CD4-positive, alpha-beta memory T cell (primary cell): ENCODE measurements at regions not wholly inside any gene's neighbourhood (a gene's known extent, or its start where the extent isn't known, plus 50 kb on each side); places are given as distances from the start of the nearest gene placed in this dataset.

Experiments
- CTCF ChIA-PET: fragments of 350-600 bp; sonication (Branson Sonifier 250); formaldehyde crosslinking; loops from one replicate; lab custom pipeline; 2021; ENCODE audit warnings: inconsistent platforms; ENCODE audit not compliant: partially characterized antibody; lab: Charles Lee
- POLR2A ChIA-PET: fragments of 350-600 bp; sonication (Branson Sonifier 250); formaldehyde crosslinking; loops from one replicate; lab custom pipeline; 2021; ENCODE audit not compliant: partially characterized antibody; lab: Charles Lee
- DNase-seq, 5 donors: peaks; one replicate each; pipeline versions ENCODE4 v3.0.0 to v3.0.0-alpha.2; 2020 to 2022; ENCODE audit warnings: mixed read lengths in 1 of 5
- H3K27ac ChIP-seq: one replicate; pipeline ENCODE4 v1.7.0; 2013; ENCODE audit warnings: low read depth, low read length
- H3K27me3 ChIP-seq: 2 replicates; pipeline ENCODE4 v1.7.0; 2013; ENCODE audit warnings: mild to moderate bottlenecking, low read length, moderate library complexity; ENCODE audit not compliant: insufficient read depth
- H3K36me3 ChIP-seq: 2 replicates; pipeline ENCODE4 v1.7.0; 2013; ENCODE audit warnings: mild to moderate bottlenecking, low read length, moderate library complexity; ENCODE audit not compliant: insufficient read depth
- H3K4me1 ChIP-seq: 2 replicates; pipeline ENCODE4 v1.7.0; 2013; ENCODE audit warnings: mild to moderate bottlenecking, low read length, moderate library complexity; ENCODE audit not compliant: insufficient read depth
- H3K4me3 ChIP-seq, 2 donors: one replicate each; pipeline ENCODE4 v1.7.0; 2013; ENCODE audit warnings: low read length in 2 of 2, mild to moderate bottlenecking in 1 of 2
- H3K9me3 ChIP-seq, 2 donors: one replicate each; pipeline ENCODE4 v1.7.0; 2013; ENCODE audit warnings: low read length in 2 of 2, control low read depth in 1 of 2; ENCODE audit not compliant: control insufficient read depth in 1 of 2
- H3K27ac Mint-ChIP-seq, 7 donors: one replicate each; pipeline ENCODE4 v1.8.0; 2020 to 2021; ENCODE audit warnings: mixed read lengths in 7 of 7, mild to moderate bottlenecking in 6 of 7, inconsistent platforms in 3 of 7, moderate library complexity in 3 of 7
- H3K27me3 Mint-ChIP-seq, 2 donors: one replicate each; pipeline ENCODE4 v1.8.0; 2020 to 2021; ENCODE audit warnings: mixed read lengths in 2 of 2
- H3K36me3 Mint-ChIP-seq, 2 donors: one replicate each; pipeline ENCODE4 v1.8.0; 2020 to 2021; ENCODE audit warnings: mixed read lengths in 2 of 2, inconsistent platforms in 1 of 2, mild to moderate bottlenecking in 1 of 2
- H3K4me1 Mint-ChIP-seq, 4 donors: one replicate each; pipeline ENCODE4 v1.8.0; 2020 to 2021; ENCODE audit warnings: mixed read lengths in 4 of 4, mild to moderate bottlenecking in 1 of 4
- H3K4me3 Mint-ChIP-seq, 8 donors: one replicate each; pipeline ENCODE4 v1.8.0; 2020 to 2021; ENCODE audit warnings: mixed read lengths in 8 of 8, mild to moderate bottlenecking in 7 of 8, moderate library complexity in 6 of 8, inconsistent platforms in 3 of 8
- H3K9me3 Mint-ChIP-seq, 8 donors: one replicate each; pipeline ENCODE4 v1.8.0; 2020 to 2021; ENCODE audit warnings: mixed read lengths in 8 of 8, mild to moderate bottlenecking in 5 of 8, inconsistent platforms in 3 of 8, moderate library complexity in 1 of 8
- intact Hi-C: fragments of 100-400 bp; cut with micrococcal nuclease; formaldehyde crosslinking; loops from one replicate; pipeline ENCODE4 v1.15.1; 2023

GRCh38 chr1:30469426-30469825 is 254.0 kb downstream of the MATN1 start:
- H3K4me1 ChIP-seq, result no peaks in the 10 kb centered on the region
- ChIA-PET POLR2A (no interaction called here), CTCF (no interaction called here)
- Mint-ChIP-seq H3K4me1 (no peaks in the 10 kb centered on the region), H3K36me3 (no peaks in the 10 kb centered on the region), H3K4me3 (no peak overlapping the region), H3K27ac (no peak overlapping the region), H3K27me3 (peaks cover 0 to 11% of the 10 kb centered on the region in 2 donors), H3K9me3 (no peaks in the 10 kb centered on the region)
- no peaks in the 10 kb centered on the region for H3K27me3 ChIP-seq
- no peaks in the 10 kb centered on the region for H3K9me3 ChIP-seq
- DNase-seq, result no peak
- intact Hi-C loops, result no loop called here
- no peak overlapping the region for H3K4me3 ChIP-seq
- H3K36me3 ChIP-seq, result no peaks in the 10 kb centered on the region
- no peak overlapping the region for H3K27ac ChIP-seq

DNA sequence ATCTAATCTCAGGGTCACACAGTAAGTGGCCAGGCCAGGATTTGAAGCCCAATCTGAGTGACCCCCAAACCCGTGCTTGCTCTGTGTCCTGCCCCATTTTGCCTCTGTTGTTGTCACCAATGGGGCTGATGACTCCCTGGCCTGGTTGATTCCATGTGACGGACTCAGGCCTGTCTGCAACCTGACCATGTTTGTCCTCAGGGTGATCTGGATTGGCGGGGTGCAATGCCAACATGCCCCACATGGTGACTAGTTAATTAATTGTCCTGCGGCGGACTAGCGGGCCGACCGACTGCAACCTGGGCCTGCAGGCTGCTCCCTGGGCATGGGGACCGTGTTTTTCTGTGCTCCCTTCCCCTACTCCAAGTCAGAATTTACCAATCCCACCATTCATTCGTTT is 256.3 kb downstream of the MATN1 start:
- no peak overlapping the region for H3K4me3 Mint-ChIP-seq
- POLR2A ChIA-PET, result no interaction called here
- Histone ChIP-seq H3K4me3 (no peak overlapping the region), H3K4me1 (no peaks in the 10 kb centered on the region), H3K27ac (no peak overlapping the region), H3K9me3 (no peaks in the 10 kb centered on the region), H3K27me3 (no peaks in the 10 kb centered on the region), H3K36me3 (no peaks in the 10 kb centered on the region)
- DNase-seq, result no peak
- H3K27me3 Mint-ChIP-seq, result peaks cover 1 to 14% of the 10 kb centered on the region in 2 donors
- H3K36me3 Mint-ChIP-seq, result no peaks in the 10 kb centered on the region
- CTCF ChIA-PET, result no interaction called here
- no peaks in the 10 kb centered on the region for H3K4me1 Mint-ChIP-seq
- H3K27ac Mint-ChIP-seq, result no peak overlapping the region
- intact Hi-C loops, result no loop called here
- H3K9me3 Mint-ChIP-seq, result no peaks in the 10 kb centered on the region

GRCh38 chr1:30466610-30467009 is 256.8 kb downstream of the MATN1 start:
- intact Hi-C loops, result no loop called here
- H3K9me3 Mint-ChIP-seq, result no peaks in the 10 kb centered on the region
- Histone ChIP-seq H3K27me3 (no peaks in the 10 kb centered on the region), H3K4me1 (no peaks in the 10 kb centered on the region), H3K4me3 (no peak overlapping the region), H3K36me3 (no peaks in the 10 kb centered on the region), H3K9me3 (no peaks in the 10 kb centered on the region), H3K27ac (no peak overlapping the region)
- no peak overlapping the region for H3K4me3 Mint-ChIP-seq
- no peaks in the 10 kb centered on the region for H3K36me3 Mint-ChIP-seq
- CTCF ChIA-PET, result no interaction called here
- H3K27ac Mint-ChIP-seq, result no peak overlapping the region
- no peak for DNase-seq
- POLR2A ChIA-PET, result no interaction called here
- peaks cover 1 to 16% of the 10 kb centered on the region in 2 donors for H3K27me3 Mint-ChIP-seq
- H3K4me1 Mint-ChIP-seq, result no peaks in the 10 kb centered on the region

- H3K27me3 ChIP-seq, result no peaks in the 10 kb centered on the region
- no peaks in the 10 kb centered on the region for H3K36me3 ChIP-seq
- Mint-ChIP-seq H3K9me3 (no peaks in the 10 kb centered on the region), H3K27ac (no peak overlapping the region), H3K4me1 (no peaks in the 10 kb centered on the region), H3K36me3 (no peaks in the 10 kb centered on the region), H3K27me3 (peaks cover 4 to 16% of the 10 kb centered on the region in 2 donors), H3K4me3 (no peak overlapping the region)
- ChIA-PET CTCF (no interaction called here), POLR2A (no interaction called here)
- no peak overlapping the region for H3K4me3 ChIP-seq
- no peaks in the 10 kb centered on the region for H3K4me1 ChIP-seq
- no peak overlapping the region for H3K27ac ChIP-seq
- intact Hi-C loops, result no loop called here
- H3K9me3 ChIP-seq, result no peaks in the 10 kb centered on the region
- no peak for DNase-seq
Observed at GRCh38 chr1:30466026-30466425, 257.4 kb downstream of the MATN1 start.

DNA sequence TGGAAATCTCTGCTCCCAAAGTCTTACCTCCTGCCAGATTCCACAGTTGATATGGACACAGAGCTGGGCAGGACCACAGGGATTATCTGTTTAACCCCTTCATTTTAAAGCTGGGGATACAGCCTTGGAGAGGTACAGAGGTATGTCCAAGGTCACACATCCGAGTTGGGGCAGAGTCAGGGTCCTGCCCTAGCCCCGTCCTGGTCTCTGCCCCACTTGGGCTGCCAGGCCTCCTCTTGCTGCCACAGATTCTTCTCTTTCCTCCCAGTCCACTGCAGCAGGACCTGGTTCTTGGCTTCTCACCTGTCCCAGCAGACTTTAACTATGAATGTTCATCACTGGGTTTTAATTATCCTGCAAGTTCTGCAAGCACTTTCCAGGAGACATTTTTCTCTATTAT is 258.3 kb downstream of the MATN1 start:
- no peaks in the 10 kb centered on the region for H3K36me3 Mint-ChIP-seq
- no peaks in the 10 kb centered on the region for H3K9me3 ChIP-seq
- CTCF ChIA-PET, result no interaction called here
- H3K36me3 ChIP-seq, result no peaks in the 10 kb centered on the region
- H3K4me3 ChIP-seq, result no peak overlapping the region
- no peaks in the 10 kb centered on the region for H3K27me3 ChIP-seq
- H3K27me3 Mint-ChIP-seq, result peaks cover 5 to 16% of the 10 kb centered on the region in 2 donors
- H3K27ac ChIP-seq, result no peak overlapping the region
- H3K4me3 Mint-ChIP-seq, result no peak overlapping the region
- POLR2A ChIA-PET, result no interaction called here
- H3K9me3 Mint-ChIP-seq, result peaks cover 0 to 7% (median 0%) of the 10 kb centered on the region in 8 donors
- H3K27ac Mint-ChIP-seq, result no peak overlapping the region
- DNase-seq, result no peak
- intact Hi-C loops, result no loop called here
- no peaks in the 10 kb centered on the region for H3K4me1 ChIP-seq
- H3K4me1 Mint-ChIP-seq, result no peaks in the 10 kb centered on the region

DNA sequence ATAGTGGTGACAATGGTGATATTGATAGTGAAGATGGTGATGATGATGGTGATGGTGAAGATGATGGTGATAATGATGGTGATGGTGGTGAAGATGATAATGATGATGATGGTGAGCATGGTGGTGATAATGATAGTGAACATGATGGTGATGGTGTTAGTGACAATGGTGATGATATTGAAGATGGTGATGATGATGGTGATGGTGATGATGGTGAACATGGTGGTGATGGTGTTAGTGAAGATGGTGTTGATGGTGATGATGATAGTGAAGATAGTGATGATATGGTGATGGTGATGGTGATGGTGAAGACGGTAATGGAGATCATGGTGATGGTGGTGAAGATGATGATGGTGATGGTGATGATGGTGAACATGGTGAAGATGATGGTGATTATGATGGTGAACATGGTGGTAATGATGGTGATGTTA is 259.2 kb downstream of the MATN1 start:
- CTCF ChIA-PET, result no interaction called here
- no peaks in the 10 kb centered on the region for H3K36me3 Mint-ChIP-seq
- intact Hi-C loops, result no loop called here
- no peaks in the 10 kb centered on the region for H3K4me1 Mint-ChIP-seq
- no peak overlapping the region for H3K4me3 Mint-ChIP-seq
- no peak overlapping the region for H3K27ac Mint-ChIP-seq
- Histone ChIP-seq H3K27me3 (no peaks in the 10 kb centered on the region), H3K4me3 (no peak overlapping the region), H3K27ac (no peak overlapping the region), H3K4me1 (no peaks in the 10 kb centered on the region), H3K9me3 (no peaks in the 10 kb centered on the region), H3K36me3 (no peaks in the 10 kb centered on the region)
- no peak for DNase-seq
- POLR2A ChIA-PET, result no interaction called here
- peaks cover 9 to 16% of the 10 kb centered on the region in 2 donors for H3K27me3 Mint-ChIP-seq
- H3K9me3 Mint-ChIP-seq, result peaks cover 0 to 7% (median 0%) of the 10 kb centered on the region in 8 donors

- Histone ChIP-seq H3K27ac (no peak overlapping the region), H3K4me1 (no peaks in the 10 kb centered on the region), H3K4me3 (no peak overlapping the region), H3K27me3 (no peaks in the 10 kb centered on the region), H3K9me3 (no peaks in the 10 kb centered on the region), H3K36me3 (no peaks in the 10 kb centered on the region)
- no peak for DNase-seq
- H3K27ac Mint-ChIP-seq, result no peak overlapping the region
- peaks cover 9 to 14% of the 10 kb centered on the region in 2 donors for H3K27me3 Mint-ChIP-seq
- CTCF ChIA-PET, result no interaction called here
- POLR2A ChIA-PET, result no interaction called here
- H3K9me3 Mint-ChIP-seq, result peaks cover 0 to 7% (median 0%) of the 10 kb centered on the region in 8 donors
- intact Hi-C loops, result no loop called here
- no peaks in the 10 kb centered on the region for H3K36me3 Mint-ChIP-seq
- H3K4me1 Mint-ChIP-seq, result no peaks in the 10 kb centered on the region
- H3K4me3 Mint-ChIP-seq, result no peak overlapping the region
Observed at GRCh38 chr1:30462826-30463425, 260.5 kb downstream of the MATN1 start.

DNA sequence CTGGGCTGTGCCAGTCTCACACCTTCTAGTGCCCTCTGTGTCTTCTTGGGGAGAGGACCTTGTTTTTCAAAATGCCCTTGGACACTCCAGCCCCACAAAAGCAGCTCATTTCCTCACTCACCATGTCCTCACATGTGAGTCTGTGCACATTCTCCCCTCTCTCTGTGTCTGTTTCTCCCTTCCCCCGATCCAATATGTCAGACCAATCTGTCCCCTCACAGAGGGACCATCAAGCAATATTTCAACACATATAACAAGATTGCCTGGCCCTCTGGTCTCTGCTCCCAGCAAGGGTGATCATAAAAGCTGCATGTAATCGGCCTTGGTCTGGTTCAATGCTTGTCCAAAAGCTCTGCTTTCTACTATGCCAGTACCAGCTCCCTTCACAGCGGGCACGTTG is 261.2 kb downstream of the MATN1 start:
- intact Hi-C loops, result no loop called here
- Mint-ChIP-seq H3K4me3 (no peak overlapping the region), H3K9me3 (peaks cover 0 to 7% (median 0%) of the 10 kb centered on the region in 8 donors), H3K36me3 (no peaks in the 10 kb centered on the region), H3K4me1 (no peaks in the 10 kb centered on the region), H3K27me3 (peaks cover 9 to 15% of the 10 kb centered on the region in 2 donors), H3K27ac (no peak overlapping the region)
- Histone ChIP-seq H3K4me1 (no peaks in the 10 kb centered on the region), H3K27me3 (no peaks in the 10 kb centered on the region), H3K9me3 (no peaks in the 10 kb centered on the region), H3K4me3 (no peak overlapping the region), H3K27ac (no peak overlapping the region), H3K36me3 (no peaks in the 10 kb centered on the region)
- no peak for DNase-seq
- CTCF ChIA-PET, result no interaction called here
- POLR2A ChIA-PET, result no interaction called here
